DMS153 treated with DMSO at 0.1 percent for 48 hours (cell line): ENCODE measurements at regions not wholly inside any gene's neighbourhood (a gene's known extent, or its start where the extent isn't known, plus 50 kb on each side); places are given as distances from the start of the nearest gene placed in this dataset.
"Not testable (repeated sequence)": the region's sequence is repeated elsewhere in the genome, so short reads cannot be mapped to it uniquely, and the experiment has no call there.

ENCODE experiments used
- DNase-seq: peaks from one replicate; lab custom pipeline; 2025; ENCODE audit not compliant: unreplicated experiment; lab: John Stamatoyannopoulos, UW

GRCh38 chr6:14765106-14765505 lies 480.8 kb upstream of the JARID2 start:
- no peak for DNase-seq

DNA sequence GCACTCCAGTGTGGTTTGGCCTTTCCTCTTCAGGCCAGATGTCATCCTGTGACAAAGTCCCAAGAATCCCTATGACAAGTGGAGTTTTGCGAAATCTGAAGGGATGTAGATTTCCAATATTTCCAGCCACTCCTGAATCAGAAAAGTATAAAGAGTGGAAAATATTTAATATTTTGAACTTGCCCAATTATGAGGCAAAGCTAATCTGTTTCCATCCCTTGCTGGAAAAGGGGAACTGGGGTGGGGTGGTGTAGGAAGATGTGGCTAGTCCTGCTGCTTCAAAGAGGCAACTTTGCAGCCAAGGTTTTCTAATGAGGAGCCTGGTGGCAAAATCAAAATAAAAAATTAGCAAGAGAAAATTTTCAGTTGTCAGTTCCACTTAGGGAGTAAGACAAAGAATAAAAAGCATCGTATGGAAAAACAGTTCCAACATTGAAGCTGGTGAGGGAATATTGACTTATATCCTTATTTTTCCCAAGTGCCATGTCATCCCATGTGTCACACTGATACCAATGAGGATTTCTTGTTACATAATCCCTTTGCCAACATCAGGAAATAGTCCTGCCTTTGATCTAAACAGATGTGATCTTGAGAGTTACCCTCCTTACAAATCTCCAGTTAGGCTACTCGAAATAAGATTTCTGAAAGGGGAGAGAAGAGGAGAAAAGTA lies 480.0 kb upstream of the JARID2 start:
- DNase-seq, result no peak

- DNase-seq, result no peak
These were observed 479.4 kb upstream of the JARID2 start for GRCh38 chr6:14766391-14766994.

GRCh38 chr6:14767226-14767625 lies 478.6 kb upstream of the JARID2 start:
- DNase-seq, result no peak

- no peak for DNase-seq
These were observed 475.8 kb upstream of the JARID2 start for GRCh38 chr6:14770040-14770439.

GRCh38 chr6:14770572-14770971 lies 475.3 kb upstream of the JARID2 start:
- DNase-seq, result no peak

DNA sequence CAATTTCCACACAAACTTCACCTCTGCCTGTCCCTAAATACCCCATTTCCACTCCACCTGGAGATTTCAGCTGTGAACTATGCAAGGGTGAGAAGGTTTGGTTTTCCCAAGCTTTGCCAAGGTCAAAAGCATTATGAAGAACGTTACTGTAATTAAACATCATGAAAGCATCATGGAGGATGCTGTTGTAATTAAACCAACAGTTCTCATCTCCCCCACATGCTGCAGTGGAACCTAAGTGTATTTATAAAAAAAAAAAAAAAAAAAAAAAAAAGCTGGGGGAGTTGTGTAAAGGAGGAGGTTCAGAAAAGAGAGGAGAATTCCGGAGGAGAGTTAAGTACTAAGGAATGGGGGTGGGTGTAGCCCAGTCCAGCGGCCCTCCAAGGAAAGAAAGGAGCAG lies 474.9 kb upstream of the JARID2 start:
- DNase-seq, result no peak

DNA sequence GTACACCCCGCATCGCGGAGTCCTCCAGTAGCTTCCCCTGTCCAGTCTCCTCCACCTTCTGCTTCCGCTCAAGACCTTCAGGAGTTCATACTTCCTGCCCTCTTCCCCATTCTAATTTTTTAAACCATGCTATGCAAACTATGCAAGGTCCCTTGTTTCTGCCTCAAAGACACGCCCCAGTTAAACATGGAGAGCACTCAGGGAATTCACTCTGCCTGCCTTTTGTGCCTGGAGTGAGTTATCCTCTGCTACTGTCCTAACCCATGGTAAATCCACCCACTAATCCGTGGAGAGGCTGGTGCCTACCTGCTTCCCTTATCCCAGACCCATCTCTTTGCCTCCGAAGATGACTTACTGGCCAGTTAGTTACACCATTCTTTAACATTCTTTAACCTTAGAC lies 473.7 kb upstream of the JARID2 start:
- DNase-seq, result no peak

DNA sequence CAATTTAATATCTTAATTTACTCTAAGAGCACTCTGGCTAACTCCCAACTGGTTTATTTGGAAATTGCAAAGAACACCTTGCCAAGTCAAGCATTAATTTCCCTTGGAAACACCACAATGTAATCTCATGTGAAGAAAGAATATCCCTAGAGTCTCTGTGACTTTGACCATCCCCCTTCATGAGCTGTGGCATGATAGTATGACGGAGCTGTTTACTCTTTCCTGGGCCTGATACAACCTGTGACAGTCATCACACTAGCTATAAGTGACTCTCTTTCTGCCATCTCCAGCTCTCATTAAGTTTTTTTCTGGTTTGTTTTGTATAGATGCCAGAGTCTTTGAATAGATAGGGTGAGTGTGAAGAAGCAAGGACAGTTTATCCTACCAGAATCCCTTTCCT lies 470.3 kb upstream of the JARID2 start:
- DNase-seq, result no peak

- no peak for DNase-seq
These were observed 469.6 kb upstream of the JARID2 start for GRCh38 chr6:14776307-14776706.

DNA sequence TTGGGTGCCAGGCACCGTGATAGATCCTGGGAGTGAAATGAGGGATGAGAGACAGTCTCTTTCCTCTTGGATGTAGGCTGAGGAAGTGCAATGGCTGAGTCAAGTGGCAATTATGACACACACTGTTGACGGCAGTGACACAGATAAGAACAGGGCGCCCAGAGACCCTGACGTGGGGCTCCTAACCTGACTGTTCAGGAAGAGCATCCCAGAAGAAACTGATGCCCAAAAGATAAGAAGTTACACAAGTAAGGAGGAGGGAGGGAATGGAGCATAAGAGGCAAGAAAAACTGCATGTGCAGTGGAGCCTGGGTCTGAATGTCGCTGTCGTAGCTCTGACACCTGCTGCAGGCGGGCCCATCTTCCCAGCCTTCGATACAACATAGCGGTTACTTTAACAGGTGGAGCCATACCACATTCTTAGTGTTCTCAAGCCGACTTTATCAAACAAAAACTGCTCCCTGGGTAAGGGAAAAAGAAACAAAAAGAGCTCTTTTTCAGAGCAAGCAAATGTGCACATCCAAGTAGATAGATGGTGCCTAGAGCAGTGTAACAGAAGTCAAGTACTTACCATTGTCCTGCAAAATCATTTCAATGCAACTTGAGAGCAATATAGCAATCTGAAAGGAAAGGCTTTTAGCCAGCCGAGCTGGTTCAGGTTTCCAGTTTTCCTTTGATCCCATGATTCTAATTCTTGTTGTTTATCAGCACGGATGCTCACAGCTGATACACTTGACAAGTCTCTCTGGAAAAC lies 463.9 kb upstream of the JARID2 start:
- no peak for DNase-seq

GRCh38 chr6:14782921-14783464 lies 462.9 kb upstream of the JARID2 start:
- not testable (repeated sequence) for DNase-seq

DNA sequence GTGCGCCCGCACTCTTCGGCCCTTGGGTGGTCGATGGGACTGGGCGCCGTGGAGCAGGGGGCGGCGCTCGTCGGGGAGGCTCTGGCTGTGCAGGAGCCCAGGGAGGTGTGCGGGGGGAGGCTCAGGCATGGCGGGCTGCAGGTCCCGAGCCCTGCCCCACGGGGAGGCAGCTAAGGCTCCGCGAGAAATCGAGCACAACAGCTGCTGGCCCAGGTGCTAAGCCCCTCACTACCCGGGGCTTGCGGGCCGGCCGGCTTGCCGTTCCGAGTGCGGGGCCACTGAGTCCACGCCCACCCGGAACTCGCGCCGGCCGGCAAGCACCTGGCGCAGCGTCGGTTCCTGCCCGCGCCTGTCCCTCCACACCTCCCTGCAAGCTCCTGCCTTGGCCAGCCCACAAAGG lies 462.3 kb upstream of the JARID2 start:
- no peak for DNase-seq

DNA sequence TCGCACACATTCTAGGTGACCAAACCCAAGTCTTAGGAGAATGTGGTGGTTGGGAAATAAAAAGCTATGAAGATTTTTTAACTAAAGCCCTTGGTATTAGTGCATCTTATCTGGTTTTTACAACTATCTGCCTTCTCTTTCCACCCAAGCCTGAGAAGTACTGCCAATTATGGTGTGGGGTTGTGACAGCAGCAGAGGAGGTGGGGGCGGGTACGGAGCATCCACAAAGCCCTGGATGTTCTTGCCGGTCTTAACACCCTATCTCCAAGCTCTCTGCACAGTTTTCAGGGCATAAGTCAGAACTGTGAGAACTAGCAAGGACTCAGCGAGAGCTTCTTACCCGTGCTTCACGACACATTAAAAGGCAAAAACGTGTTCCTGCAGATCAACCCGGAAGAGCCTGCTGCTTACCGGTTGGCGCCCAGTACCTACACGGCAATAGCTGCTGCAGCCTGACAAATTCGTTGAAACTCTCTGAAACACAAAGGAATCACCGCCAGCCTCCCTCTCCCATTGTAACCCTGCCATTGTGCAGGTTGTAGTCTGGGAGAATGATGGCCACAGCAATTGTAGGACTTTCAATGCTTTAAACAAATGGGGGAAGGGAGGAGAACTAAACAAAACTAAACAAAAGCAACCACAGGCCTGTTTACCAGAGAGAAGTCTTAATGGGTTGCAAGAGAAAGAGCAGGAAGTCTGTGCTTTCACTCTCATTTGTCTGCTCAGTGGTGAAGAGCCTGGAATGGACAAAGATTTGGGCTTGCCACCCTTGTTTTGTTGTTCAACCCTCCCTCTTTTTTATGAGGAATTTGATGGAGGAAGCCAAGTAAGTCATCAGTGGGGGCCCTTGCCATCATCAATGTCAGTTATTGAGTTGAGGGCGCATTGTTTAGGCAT lies 461.0 kb upstream of the JARID2 start:
- peak; percentile 68 for DNase-seq

- DNase-seq, result no peak
These were observed 460.4 kb upstream of the JARID2 start for GRCh38 chr6:14785493-14785790.

DNA sequence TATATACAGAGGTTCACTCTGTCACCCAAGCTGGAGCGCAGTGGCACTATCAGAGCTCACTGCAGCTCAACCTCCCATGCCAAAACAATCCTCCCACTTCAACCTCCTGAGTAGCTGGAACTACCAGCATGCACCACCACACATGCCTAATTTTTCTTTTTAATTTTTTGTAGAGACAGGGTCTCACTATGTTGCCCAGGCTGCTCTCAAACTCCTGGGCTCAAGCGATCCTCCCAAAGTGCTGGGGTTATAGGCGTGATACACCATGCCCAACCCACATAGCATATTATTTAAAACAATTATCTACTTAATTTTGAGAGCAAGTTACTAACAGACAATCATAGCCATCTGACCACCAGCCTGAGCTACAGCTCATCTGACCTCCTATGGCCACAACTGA lies 459.9 kb upstream of the JARID2 start:
- no peak for DNase-seq

DNA sequence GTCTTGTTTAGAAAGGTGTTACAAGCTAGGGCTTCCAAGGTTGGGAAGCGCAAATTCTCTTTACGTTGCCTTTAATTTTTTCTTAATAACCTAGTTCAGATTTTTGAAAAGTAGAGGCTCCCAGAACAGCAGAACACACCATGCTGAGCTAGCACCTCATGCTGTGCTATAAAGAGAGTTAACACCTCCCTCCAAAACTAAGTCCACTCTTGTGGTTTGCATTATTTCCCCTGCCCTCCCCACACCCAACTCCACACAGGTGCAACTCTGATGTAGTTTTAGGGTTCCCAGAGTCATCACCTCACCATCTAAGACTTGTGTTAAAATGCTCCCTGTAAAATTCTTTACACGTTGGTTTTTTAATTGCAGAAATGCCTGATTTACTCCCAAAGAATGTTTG lies 459.4 kb upstream of the JARID2 start:
- no peak for DNase-seq

GRCh38 chr6:14787250-14787649 lies 458.6 kb upstream of the JARID2 start:
- DNase-seq, result no peak

DNA sequence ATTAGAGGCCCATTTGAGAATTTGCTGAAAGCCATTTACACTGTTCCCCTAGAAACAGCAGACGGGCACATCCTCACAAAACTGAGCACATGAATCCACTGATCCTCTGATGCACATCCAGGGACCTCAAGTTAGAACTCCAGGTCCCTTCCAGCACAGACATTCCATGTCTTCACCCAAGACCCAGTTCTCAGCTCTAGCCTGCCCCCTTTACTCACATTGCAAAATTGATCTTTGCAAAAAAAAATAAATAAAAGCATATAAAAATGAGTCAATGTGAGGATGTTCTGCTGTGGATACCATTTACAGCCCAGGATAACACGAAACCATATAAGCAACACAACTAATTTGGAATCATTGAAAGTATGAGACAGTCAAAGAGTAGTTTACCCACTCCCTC lies 458.2 kb upstream of the JARID2 start:
- no peak for DNase-seq

GRCh38 chr6:14789996-14790395 lies 455.9 kb upstream of the JARID2 start:
- no peak for DNase-seq

DNA sequence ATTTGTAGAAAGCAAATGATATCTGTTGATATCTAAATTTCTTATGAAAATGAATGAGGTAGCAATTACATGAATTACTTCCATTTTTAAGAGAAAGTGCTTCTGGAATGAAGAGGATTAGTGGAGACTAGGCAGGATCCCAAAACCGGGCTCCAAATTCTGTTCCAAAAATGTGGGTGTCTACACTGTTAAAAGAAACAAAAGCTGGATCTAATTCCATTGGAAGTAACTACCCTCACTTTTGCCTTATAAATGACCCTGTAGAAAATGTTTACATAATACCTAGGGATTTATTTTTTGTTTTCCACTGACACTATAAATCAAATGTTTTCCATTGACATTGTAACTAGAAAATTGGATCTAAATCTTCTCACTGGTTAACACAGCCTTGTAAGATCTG lies 454.9 kb upstream of the JARID2 start:
- DNase-seq, result no peak
